Natural killer cell (primary cell): ENCODE measurements at regions not wholly inside any gene's neighbourhood (a gene's known extent, or its start where the extent isn't known, plus 50 kb on each side); places are given as distances from the start of the nearest gene placed in this dataset.

Experiments used
- ATAC-seq, 3 donors: fragments of 150-1000 bp in 2 of 3; fragments of 200-7000 bp in 1 of 3; cut with Tn5 transposase; 1 replicate in 1 of 3; 2 replicates in 2 of 3; pipeline ENCODE4 v1.10.0; 2021; ENCODE audit warnings: mild to moderate bottlenecking in 2 of 3, moderate library complexity in 2 of 3
- DNase-seq, 2 donors: peaks; one replicate each; pipeline versions ENCODE4 v3.0.0 to v3.0.0-alpha.2; 2013 to 2021; ENCODE audit warnings: mixed read lengths in 1 of 2
- H3K27ac ChIP-seq: one replicate; pipeline ENCODE4 v1.5.1; 2013; ENCODE audit warnings: mild to moderate bottlenecking, low read length
- H3K27me3 ChIP-seq: one replicate; pipeline ENCODE4 v1.6.1; 2013; ENCODE audit warnings: low read length; ENCODE audit not compliant: control insufficient read depth, insufficient read depth
- H3K36me3 ChIP-seq: one replicate; pipeline ENCODE4 v1.6.1; 2013; ENCODE audit warnings: low read length; ENCODE audit not compliant: control insufficient read depth, insufficient read depth
- H3K4me1 ChIP-seq: one replicate; pipeline ENCODE4 v1.6.1; 2013; ENCODE audit warnings: low read length; ENCODE audit not compliant: control insufficient read depth, insufficient read depth
- H3K4me3 ChIP-seq: one replicate; pipeline ENCODE4 v1.5.1; 2013; ENCODE audit warnings: low read length
- H3K9me3 ChIP-seq: one replicate; pipeline ENCODE4 v1.6.1; 2013; ENCODE audit warnings: low read length; ENCODE audit not compliant: control insufficient read depth, insufficient read depth
- H3K27ac Mint-ChIP-seq, 2 donors: one replicate each; pipeline ENCODE4 v1.8.0; 2022; ENCODE audit warnings: mild to moderate bottlenecking in 2 of 2, mixed read lengths in 2 of 2, moderate library complexity in 1 of 2
- H3K27me3 Mint-ChIP-seq, 2 donors: one replicate each; pipeline ENCODE4 v1.8.0; 2022; ENCODE audit warnings: low read depth in 2 of 2, mixed read lengths in 2 of 2
- H3K36me3 Mint-ChIP-seq: one replicate; pipeline ENCODE4 v1.8.0; 2022; ENCODE audit warnings: mixed read lengths
- H3K4me1 Mint-ChIP-seq, 2 donors: one replicate each; pipeline ENCODE4 v1.8.0; 2022; ENCODE audit warnings: mixed read lengths in 2 of 2
- H3K4me3 Mint-ChIP-seq: one replicate; pipeline ENCODE4 v1.8.0; 2022; ENCODE audit warnings: mild to moderate bottlenecking, moderate library complexity, mixed read lengths
- H3K9me3 Mint-ChIP-seq, 2 donors: one replicate each; pipeline ENCODE4 v1.8.0; 2022; ENCODE audit warnings: mixed read lengths in 2 of 2
- CTCF ChIP-seq: fragments of 200-600 bp; IDR thresholded peaks from one replicate; pipeline ENCODE4 v1.8.0; 2022; ENCODE audit warnings: antibody characterized with exemption
- WGBS: methylation state at CpG from one replicate; pipeline ENCODE4 v1.1.7; 2013; ENCODE audit warnings: missing lambda C conversion rate; ENCODE audit not compliant: insufficient coverage; 5-methylcytosine and 5-hydroxymethylcytosine counted together
- intact Hi-C: fragments of 100-400 bp; cut with micrococcal nuclease; formaldehyde crosslinking; loops from one replicate; pipeline ENCODE4 v1.14.2; 2022

GRCh38 chr3:80263260-80263659, 495.5 kb upstream of the ROBO1 start:
- ATAC-seq (no peak), DNase-seq (no peak)
- Histone ChIP-seq H3K4me3 (no peak overlapping the region), H3K27ac (no peak overlapping the region), H3K27me3 (no peaks in the 10 kb centered on the region), H3K9me3 (no peaks in the 10 kb centered on the region), H3K36me3 (no peaks in the 10 kb centered on the region), H3K4me1 (no peaks in the 10 kb centered on the region)
- TF ChIP-seq CTCF = no peak
- 8% methylated on average over 2 of the region's 3 CpGs for WGBS
- no peaks in the 10 kb centered on the region for H3K27me3 Mint-ChIP-seq
- H3K27ac Mint-ChIP-seq = no peak overlapping the region
- H3K4me3 Mint-ChIP-seq = no peak overlapping the region
- H3K9me3 Mint-ChIP-seq = peaks cover 15 to 20% of the 10 kb centered on the region in 2 donors
- intact Hi-C loops = no loop called here
- H3K4me1 Mint-ChIP-seq = no peaks in the 10 kb centered on the region
- peaks cover 7% of the 10 kb centered on the region for H3K36me3 Mint-ChIP-seq

- H3K9me3 Mint-ChIP-seq = peaks cover 19% of the 10 kb centered on the region in 2 donors
- no peaks in the 10 kb centered on the region for H3K4me1 ChIP-seq
- H3K36me3 ChIP-seq = no peaks in the 10 kb centered on the region
- H3K4me1 Mint-ChIP-seq = no peaks in the 10 kb centered on the region
- no peak overlapping the region for H3K4me3 ChIP-seq
- ATAC-seq = no peak
- TF ChIP-seq CTCF = no peak
- DNase-seq = no peak
- H3K4me3 Mint-ChIP-seq = no peak overlapping the region
- no peaks in the 10 kb centered on the region for H3K27me3 ChIP-seq
- intact Hi-C loops = no loop called here
- H3K27ac Mint-ChIP-seq = no peak overlapping the region
- H3K27me3 Mint-ChIP-seq = no peaks in the 10 kb centered on the region
- no peaks in the 10 kb centered on the region for H3K9me3 ChIP-seq
- no peak overlapping the region for H3K27ac ChIP-seq
- H3K36me3 Mint-ChIP-seq = peaks cover 7% of the 10 kb centered on the region
Measured at GRCh38 chr3:80261082-80261481, 493.3 kb upstream of the ROBO1 start.

- no peaks in the 10 kb centered on the region for H3K4me1 Mint-ChIP-seq
- no peak overlapping the region for H3K27ac Mint-ChIP-seq
- Histone ChIP-seq H3K36me3 (no peaks in the 10 kb centered on the region), H3K27me3 (no peaks in the 10 kb centered on the region), H3K27ac (no peak overlapping the region), H3K4me1 (no peaks in the 10 kb centered on the region), H3K9me3 (no peaks in the 10 kb centered on the region), H3K4me3 (no peak overlapping the region)
- intact Hi-C loops = no loop called here
- peaks cover 12% of the 10 kb centered on the region in 2 donors for H3K9me3 Mint-ChIP-seq
- no peak overlapping the region for H3K4me3 Mint-ChIP-seq
- H3K36me3 Mint-ChIP-seq = no peaks in the 10 kb centered on the region
- WGBS = 77% methylated on average over 3 of the region's 4 CpGs
- H3K27me3 Mint-ChIP-seq = no peaks in the 10 kb centered on the region
- no peak for DNase-seq
- TF ChIP-seq CTCF = no peak
- no peak for ATAC-seq
Measured at GRCh38 chr3:80259736-80260135, 491.9 kb upstream of the ROBO1 start.

- Mint-ChIP-seq H3K4me3 (no peak overlapping the region), H3K36me3 (peaks cover 15% of the 10 kb centered on the region), H3K27ac (no peak overlapping the region), H3K9me3 (peaks cover 6 to 23% of the 10 kb centered on the region in 2 donors), H3K4me1 (no peaks in the 10 kb centered on the region), H3K27me3 (no peaks in the 10 kb centered on the region)
- ATAC-seq = no peak
- Histone ChIP-seq H3K9me3 (peaks cover 3% of the 10 kb centered on the region), H3K27ac (no peak overlapping the region), H3K27me3 (no peaks in the 10 kb centered on the region), H3K4me3 (no peak overlapping the region), H3K36me3 (no peaks in the 10 kb centered on the region), H3K4me1 (no peaks in the 10 kb centered on the region)
- no peak for DNase-seq
- intact Hi-C loops = no loop called here
- WGBS = 100% methylated on average over 1 of the region's 2 CpGs
- no peak for TF ChIP-seq CTCF
Measured at GRCh38 chr3:80252113-80252512, 484.3 kb upstream of the ROBO1 start.
